HG02798 (cell line): ENCODE measurements at regions not wholly inside any gene's neighbourhood (a gene's known extent, or its start where the extent isn't known, plus 50 kb on each side); places are given as distances from the start of the nearest gene placed in this dataset.
"Not testable (repeated sequence)": the region's sequence is repeated elsewhere in the genome, so short reads cannot be mapped to it uniquely, and the experiment has no call there.

Experiments used
- ATAC-seq: cut with Tn5 transposase; IDR thresholded peaks from one replicate; pipeline ENCODE4 v1.9.1; 2021; ENCODE audit warnings: mild to moderate bottlenecking; ENCODE audit not compliant: unreplicated experiment, poor library complexity

- ATAC-seq, result no peak
Measured at GRCh38 chr6:166253778-166254204, 54.4 kb downstream of the PRR18 start.

DNA sequence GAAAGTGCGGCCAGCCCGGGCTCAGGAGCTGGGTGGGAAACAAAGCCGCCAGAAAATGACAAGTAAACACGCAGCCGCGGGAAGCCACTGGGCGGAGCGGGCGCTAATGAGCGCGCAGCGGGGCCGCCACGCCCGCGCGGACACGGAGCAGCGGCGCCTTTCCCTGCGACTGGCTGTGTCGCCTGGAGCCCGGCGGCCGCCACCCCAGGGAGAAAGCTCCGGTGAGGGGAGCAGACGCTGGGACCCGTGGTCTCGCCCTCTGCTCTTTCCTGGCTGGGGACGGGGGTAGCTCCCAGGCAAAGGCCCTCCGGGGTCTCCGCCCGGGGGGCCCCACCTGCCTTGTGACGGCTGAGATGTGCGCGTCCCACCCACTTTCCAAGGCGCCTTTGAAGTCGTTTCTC is 54.9 kb downstream of the PRR18 start:
- no peak for ATAC-seq

DNA sequence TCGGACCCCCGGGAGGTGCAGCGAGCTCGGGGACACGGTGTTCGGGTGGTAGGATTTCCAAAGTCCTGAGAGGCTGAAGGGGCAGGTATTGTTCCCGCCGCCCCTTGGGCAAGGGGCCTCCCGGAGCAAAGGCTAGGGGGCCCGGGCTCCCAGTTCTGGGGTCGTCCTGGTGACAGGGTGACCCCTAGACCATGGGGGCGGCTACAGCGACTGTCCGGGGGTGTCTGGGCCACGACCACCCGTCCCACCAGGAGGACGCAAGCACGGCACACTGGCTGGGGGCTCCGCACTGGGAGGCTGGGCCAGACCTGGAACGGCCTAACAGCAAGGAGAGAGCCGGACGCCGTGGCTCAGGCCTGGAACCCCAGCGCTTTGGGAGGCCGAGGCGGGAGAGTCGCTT is 55.6 kb downstream of the PRR18 start:
- ATAC-seq, result no peak

GRCh38 chr6:166251655-166252054 is 56.5 kb downstream of the PRR18 start:
- no peak for ATAC-seq

- ATAC-seq, result no peak
Measured at GRCh38 chr6:166251211-166251610, 57.0 kb downstream of the PRR18 start.

GRCh38 chr6:166249061-166249785 is 59.0 kb downstream of the PRR18 start:
- ATAC-seq, result not testable (repeated sequence)

DNA sequence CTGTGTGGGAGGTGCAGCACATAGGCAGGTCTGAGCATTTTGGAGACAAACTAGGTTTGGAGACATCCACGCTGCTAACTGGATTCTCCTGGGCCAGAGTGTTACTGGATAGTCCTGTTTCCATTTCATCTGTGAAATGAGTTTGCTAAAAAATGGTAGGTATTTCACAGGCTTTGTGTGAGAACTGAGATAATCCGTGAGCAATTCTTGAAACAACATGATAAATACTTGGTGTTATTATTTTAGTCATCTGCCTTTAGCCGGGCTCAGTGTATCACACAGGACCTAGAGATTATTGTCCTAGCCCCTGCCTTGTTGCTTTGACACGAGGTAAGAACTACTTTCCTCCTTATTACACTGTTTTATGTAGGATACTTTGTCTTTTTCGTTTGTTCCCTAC is 63.0 kb downstream of the PRR18 start:
- ATAC-seq, result no peak

GRCh38 chr6:166244353-166245045 is 63.7 kb downstream of the PRR18 start:
- ATAC-seq, result peak; percentile 95

DNA sequence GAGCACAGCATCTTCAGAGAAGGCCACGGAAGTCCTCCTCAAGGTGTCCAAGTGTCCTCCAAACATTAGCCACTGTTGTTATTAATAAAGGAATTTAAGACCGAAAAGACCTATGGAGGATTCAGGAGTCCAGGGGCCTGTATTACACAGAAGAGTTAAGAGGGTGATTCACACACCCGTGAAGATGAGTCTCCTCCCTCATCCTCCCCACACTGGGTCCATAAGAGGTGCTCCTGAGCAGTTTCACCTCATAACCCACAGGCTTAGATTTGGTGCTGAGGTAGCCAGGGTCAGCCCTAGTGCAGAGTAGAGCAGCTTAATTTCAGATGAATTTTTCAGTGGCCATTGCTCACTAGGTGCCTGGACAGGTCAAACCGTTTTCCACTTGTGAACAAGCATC is 65.3 kb downstream of the PRR18 start:
- ATAC-seq, result no peak

GRCh38 chr6:166241974-166242373 is 66.2 kb downstream of the PRR18 start:
- ATAC-seq, result no peak

- ATAC-seq, result no peak
Measured at GRCh38 chr6:166240889-166241288, 67.3 kb downstream of the PRR18 start.

DNA sequence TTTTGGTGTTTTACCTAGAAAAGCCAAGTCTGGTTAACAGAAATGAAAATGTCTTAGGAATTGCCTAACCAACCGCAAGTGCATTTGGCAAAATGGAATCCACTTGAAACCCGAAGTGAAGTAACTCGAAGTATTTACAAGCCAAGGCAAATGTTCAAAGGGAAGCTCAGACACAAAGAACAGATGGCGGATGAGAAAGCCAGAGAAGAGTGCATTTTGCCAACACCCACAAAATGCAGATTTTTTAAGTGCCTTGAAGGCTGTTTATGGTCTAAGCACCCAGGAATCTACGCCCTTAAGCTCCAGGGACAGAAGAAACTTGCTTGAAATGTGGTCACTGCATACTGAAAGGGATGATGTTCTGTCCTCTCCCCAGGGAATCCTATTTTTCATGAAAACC is 70.0 kb upstream of the TBXT start:
- no peak for ATAC-seq

DNA sequence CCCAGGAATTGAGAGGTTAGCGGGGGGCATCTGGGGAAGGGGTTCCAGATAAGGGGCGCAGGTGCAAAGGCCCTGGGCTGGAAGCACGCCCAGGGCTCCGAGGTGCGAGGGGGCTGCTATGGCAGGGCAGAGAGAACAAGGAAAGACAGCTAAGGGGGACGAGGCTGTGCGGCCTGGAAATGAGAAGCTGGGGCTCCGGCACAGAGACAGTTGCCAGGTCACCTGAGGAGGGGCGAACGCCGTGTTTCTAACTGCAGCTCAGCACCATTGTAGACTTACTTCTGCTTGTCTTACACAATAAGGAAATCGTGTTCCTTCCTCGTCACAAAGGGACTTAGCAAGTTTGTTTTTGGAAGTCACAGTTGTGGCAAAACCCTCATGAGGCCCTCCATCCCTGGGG is 68.9 kb upstream of the TBXT start:
- no peak for ATAC-seq

DNA sequence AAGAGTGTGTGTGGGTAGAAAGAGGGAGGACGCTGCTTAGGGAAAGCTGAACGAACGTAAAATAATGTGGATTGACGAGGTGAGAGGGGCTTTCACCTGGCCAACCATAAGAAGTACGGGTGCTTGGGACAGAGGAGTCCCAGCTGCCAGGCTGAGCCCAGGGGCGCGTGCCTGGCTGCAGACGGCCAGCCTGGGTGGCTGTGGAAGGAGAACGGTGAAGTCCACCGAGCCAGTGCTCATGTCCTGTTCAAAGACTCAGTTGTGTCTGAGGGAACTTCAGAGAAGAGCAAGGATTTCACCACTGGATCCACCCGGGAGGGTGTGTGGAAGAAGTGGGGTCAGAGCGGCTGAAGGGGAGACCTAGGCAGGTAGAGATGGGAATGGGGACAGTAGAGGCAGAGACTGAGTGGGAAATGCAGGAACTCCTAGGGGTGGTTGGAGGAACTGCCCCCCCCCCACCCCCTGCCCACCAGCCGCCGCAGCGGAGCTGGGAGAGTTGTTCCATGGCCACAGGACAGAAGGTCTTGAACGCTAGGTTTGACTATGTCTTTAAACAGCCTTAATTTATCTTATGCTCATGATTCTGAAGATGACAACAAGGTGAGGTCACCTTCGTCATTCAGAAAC is 68.1 kb upstream of the TBXT start:
- ATAC-seq, result no peak

GRCh38 chr6:166231181-166231580 is 63.5 kb upstream of the TBXT start:
- not testable (repeated sequence) for ATAC-seq

DNA sequence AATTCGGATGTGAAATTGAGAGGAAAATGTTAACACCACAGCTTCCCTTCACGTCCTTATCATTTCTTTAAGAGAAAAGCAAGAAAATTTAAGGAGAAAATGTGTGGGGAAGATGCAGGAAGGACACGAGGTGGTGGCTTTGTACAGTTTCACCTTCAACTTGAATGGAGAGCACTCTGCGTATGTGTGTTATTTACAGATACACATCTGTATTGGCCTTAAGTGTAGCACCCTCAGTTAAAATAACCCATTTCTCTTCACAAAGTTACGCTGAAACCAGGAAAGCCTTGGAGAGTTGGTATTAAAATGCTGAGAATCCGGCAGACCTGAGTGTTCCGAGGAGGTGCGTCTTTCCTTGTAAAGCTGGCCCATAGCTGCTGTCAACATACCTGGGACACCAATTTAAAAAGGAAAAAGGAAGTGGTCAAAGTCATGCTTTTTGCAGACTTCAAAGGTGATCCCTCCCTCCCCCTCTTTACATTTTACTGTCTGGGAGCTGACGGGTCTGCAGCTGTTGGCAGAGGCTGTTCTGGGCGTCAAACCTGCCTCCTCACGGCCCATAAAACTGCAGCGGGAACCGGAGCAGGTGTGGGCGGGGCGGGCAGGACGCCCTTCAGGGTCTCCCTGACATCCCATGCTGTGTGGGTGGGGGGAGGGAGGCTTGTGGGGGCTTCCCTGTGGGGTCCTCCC is 61.3 kb upstream of the TBXT start:
- no peak for ATAC-seq

GRCh38 chr6:166228425-166228824 is 60.8 kb upstream of the TBXT start:
- no peak for ATAC-seq

DNA sequence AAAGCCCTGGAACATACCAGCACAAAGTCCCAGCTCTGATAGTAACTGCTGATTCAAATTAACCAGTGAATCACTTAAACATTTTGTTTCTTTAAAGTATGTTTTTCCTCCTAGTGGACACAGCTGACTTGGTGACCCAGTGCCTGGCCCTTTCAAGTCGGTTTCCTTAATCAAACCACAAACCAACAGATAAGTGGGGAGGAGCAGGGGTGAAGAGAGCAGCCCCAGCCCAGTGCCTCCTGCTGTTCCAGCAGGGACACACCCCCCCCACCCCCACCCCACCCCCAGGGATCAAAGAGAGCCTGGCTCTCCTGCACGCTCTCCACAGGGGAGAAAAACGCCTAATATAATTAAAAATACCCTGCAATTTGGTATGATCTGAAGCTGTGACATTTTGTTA is 55.4 kb upstream of the TBXT start:
- no peak for ATAC-seq

GRCh38 chr6:166222631-166223030 is 55.0 kb upstream of the TBXT start:
- ATAC-seq, result no peak

DNA sequence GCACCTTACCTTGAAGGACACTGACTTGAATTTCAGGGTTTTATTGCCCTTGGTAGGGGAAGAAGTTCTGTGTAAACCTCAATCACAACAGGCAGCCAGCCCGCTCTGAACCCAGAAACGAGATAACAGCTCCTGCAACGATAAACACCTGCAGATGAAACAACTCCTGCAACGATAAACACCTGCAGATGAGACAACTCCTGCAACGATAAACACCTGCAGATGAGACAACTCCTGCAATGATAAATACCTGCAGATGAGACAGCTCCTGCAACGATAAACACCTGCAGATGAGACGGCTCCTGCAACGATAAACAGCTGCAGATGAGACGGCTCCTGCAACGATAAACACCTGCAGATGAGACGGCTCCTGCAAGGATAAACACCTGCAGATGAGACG is 54.0 kb upstream of the TBXT start:
- ATAC-seq, result no peak

- peak; percentile 44 for ATAC-seq
Measured at GRCh38 chr6:166221040-166221439, 53.4 kb upstream of the TBXT start.
